ENCODE measurements at regions not wholly inside any gene's neighbourhood (a gene's known extent, or its start where the extent isn't known, plus 50 kb on each side); places are given as distances from the start of the nearest gene placed in this dataset.
"Not testable (repeated sequence)": the region's sequence is repeated elsewhere in the genome, so short reads cannot be mapped to it uniquely, and the experiment has no call there.

DNA sequence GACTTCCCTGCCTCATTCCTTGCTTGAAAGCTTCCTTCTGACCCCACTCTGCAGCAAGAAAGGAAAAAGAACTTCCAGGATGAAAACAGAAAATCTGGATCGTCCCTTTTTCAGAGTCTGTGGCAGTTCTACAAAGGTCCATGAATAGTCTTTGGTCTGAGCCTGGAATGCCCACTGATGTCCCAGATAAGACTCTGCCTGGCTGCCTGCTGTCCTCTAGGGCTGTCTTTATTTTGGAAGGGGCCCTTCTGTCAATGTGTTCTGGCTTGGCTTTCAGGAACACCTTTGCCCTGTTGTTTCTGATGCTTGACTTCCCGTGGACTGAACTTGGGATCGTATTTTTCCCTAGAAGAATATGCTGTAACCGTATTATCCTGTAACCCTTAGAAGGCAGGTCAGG, 114.7 kb upstream of the LNX1 start:
- Histone ChIP-seq H3K9me3 (no peaks in the 10 kb centered on the region), H3K4me1 (peaks cover 38% of the 10 kb centered on the region), H3K27me3 (ENCODE audit: low read depth) (no peaks in the 10 kb centered on the region), H3K4me3 (no peak overlapping the region), H3K36me3 (no peaks in the 10 kb centered on the region), H3K27ac (no peak overlapping the region)
- DNase-seq (no peak), ATAC-seq (no peak)
- TF ChIP-seq, protein P1, sequence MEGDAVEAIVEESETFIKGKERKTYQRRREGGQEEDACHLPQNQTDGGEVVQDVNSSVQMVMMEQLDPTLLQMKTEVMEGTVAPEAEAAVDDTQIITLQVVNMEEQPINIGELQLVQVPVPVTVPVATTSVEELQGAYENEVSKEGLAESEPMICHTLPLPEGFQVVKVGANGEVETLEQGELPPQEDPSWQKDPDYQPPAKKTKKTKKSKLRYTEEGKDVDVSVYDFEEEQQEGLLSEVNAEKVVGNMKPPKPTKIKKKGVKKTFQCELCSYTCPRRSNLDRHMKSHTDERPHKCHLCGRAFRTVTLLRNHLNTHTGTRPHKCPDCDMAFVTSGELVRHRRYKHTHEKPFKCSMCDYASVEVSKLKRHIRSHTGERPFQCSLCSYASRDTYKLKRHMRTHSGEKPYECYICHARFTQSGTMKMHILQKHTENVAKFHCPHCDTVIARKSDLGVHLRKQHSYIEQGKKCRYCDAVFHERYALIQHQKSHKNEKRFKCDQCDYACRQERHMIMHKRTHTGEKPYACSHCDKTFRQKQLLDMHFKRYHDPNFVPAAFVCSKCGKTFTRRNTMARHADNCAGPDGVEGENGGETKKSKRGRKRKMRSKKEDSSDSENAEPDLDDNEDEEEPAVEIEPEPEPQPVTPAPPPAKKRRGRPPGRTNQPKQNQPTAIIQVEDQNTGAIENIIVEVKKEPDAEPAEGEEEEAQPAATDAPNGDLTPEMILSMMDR (IDR thresholded peaks at IDR 0.05), result no peak
- intact Hi-C loops (cut with DNase I), result no loop called here

DNA sequence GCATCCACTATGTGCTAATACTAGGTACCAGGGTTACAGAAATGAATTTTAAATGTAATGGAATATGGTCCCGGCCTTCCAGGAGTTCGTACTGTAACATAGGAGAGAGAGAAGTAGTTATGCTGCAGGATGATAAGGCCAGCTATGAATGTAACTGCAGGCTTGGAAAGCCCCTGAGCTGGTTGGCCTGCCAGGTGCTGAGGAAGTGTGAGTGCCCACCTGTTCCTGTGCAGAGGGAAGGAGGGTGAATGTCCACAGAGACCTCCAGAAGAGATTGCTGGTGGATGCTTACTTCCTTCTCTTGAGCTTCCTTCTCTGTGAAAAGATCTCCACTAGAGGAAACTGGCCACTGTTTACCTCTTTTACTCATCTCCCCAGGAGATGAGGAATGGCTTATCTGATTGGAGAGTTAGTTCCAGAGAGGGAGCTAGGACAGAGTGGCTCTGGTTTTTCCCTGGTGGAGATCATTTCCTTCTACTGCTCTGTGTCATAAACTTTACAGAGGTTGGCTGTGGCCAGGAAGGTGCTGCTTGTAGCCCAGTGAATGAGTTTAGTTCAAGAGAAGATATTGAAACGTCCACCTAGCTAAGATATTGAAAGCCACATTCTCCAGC, 114.0 kb upstream of the LNX1 start:
- no peak for ATAC-seq
- no peak overlapping the region for H3K27ac ChIP-seq

DNA sequence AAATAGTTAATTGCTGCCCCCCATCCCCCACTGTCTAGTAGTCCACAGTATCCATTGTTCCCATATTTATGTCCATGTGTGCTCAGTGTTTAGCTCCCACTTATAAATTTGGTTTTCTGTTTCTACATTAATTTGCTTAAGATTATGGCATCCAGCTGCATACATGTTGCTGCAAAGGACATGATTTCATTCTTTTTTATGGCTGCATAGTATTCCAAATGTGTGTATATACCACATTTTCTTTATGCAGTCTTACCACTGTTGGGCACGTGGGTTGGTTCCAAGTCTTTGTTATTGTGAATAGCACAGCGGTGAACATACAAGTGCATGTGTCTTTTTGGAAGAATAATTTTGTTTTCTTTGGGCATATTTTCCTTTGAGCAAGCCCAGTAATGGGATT, 113.0 kb upstream of the LNX1 start:
- TF ChIP-seq, protein P1 (IDR thresholded peaks at IDR 0.05), result no peak
- H3K4me3 ChIP-seq, result no peak overlapping the region
- H3K27ac ChIP-seq, result no peak overlapping the region
- H3K9me3 ChIP-seq, result no peaks in the 10 kb centered on the region
- ATAC-seq (no peak), DNase-seq (no peak)
- intact Hi-C loops (cut with DNase I), result no loop called here
- H3K36me3 ChIP-seq, result no peaks in the 10 kb centered on the region
- H3K4me1 ChIP-seq, result peaks cover 38% of the 10 kb centered on the region
- H3K27me3 ChIP-seq (ENCODE audit: low read depth), result no peaks in the 10 kb centered on the region

More for the DNA sequence above, 114.0 kb upstream of the LNX1 start:
- Histone ChIP-seq H3K27me3 (ENCODE audit: low read depth) (no peaks in the 10 kb centered on the region), H3K4me3 (no peak overlapping the region), H3K4me1 (peaks cover 38% of the 10 kb centered on the region), H3K36me3 (no peaks in the 10 kb centered on the region), H3K9me3 (no peaks in the 10 kb centered on the region)
- TF ChIP-seq, protein P1 (IDR thresholded peaks at IDR 0.05), result no peak
- no peak for DNase-seq
- intact Hi-C loops (cut with DNase I), result no loop called here

DNA sequence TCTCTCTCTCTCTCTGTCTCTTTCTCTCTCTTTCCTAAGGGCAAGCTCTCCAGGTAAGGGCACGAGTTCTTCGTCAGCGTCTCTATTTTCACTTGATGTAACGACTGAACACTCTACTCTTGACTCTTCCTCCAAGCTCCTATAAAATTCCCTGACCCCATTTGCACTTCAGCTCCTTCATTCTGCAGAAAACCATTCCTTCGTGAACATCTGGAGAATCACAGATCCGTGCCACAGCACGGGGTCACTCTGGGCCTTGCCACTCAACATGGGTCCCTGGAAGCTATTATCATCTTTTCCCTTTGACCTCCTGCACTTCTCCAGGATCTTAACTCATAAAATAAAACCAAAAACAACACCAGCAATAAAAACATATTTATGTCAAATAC, 112.0 kb upstream of the LNX1 start:
- ATAC-seq, result no peak
- peak overlapping the region; percentile 36 for H3K4me3 ChIP-seq
- H3K36me3 ChIP-seq, result no peaks in the 10 kb centered on the region
- no peak for DNase-seq
- TF ChIP-seq, protein P1 (IDR thresholded peaks at IDR 0.05), result no peak
- no peaks in the 10 kb centered on the region for H3K27me3 ChIP-seq (ENCODE audit: low read depth)
- H3K27ac ChIP-seq, result peak overlapping the region; percentile 77
- H3K9me3 ChIP-seq, result no peaks in the 10 kb centered on the region
- intact Hi-C loops (cut with DNase I), result no loop called here
- H3K4me1 ChIP-seq, result peaks cover 38% of the 10 kb centered on the region

DNA sequence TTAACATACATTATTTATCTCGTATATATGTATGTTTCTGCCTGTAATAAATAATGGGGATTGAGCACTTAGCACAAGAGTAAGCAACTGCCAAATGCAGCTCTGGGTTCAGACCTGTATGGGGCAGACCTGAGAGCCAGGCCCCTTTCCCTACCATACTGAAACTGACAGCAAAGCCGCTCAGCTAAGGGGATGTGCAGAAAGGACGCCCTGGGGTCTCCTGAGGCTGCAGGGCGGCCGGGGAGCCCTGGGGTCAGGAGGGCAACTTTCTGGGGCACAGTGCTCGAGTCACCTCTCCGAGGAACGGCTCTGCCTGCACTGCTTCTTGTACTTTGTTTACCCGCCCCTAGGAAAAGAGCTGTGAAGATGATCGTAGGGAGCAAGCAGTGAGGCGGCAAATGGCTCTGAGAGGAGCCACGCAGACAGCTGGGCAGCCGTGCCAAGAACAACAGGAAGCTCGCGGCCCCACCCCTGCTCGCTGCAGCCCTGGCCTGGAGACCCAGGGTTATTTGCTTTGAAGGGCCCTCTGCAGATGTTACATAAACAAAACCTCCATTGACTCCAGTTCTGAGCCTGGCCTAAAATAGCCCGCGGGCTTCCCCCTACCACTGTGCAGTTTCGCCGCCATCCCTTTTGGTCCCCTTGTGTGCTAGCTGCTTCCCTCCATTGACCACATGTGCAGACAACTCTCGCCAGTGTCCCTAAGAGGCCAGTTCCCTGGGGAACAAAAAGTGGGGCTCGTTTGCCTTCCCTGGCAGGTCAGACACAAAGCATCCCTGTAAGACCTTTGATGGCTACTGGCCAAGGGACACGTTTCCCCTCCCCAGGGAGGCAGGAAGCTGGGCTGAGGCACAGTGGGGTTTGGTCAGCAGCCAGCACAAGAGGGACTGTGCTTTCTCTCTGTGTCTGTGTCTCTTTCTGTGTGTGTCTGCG, 111.3 kb upstream of the LNX1 start:
- intact Hi-C loops (cut with DNase I), result no loop called here
- DNase-seq, result peak; percentile 77
- Histone ChIP-seq H3K36me3 (no peaks in the 10 kb centered on the region), H3K4me1 (peaks cover 38% of the 10 kb centered on the region), H3K27ac (peak overlapping the region; percentile 77), H3K9me3 (no peaks in the 10 kb centered on the region), H3K4me3 (peak overlapping the region; percentile 36), H3K27me3 (ENCODE audit: low read depth) (no peaks in the 10 kb centered on the region)
- TF ChIP-seq, protein P1 (IDR thresholded peaks at IDR 0.05), result no peak
- ATAC-seq, result peak; percentile 88 to 90

DNA sequence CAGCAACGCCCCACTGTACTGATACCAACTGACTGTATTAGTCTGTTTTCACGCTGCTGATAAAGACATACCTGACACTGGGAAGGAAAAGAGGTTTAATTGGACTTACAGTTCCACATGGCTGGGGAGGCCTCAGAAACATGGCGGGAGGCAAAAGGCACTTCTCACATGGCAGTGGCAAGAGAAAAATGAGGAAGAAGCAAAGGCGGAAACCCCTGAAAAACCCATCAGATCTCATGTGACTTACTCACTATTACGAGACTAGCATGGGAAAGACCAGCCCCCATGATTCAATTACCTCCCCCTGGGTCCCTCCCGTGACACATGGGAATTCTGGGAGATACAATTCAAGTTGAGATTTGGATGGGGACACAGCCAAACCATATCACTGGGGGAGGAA, 110.0 kb upstream of the LNX1 start:
- H3K9me3 ChIP-seq; H3K36me3 ChIP-seq; ATAC-seq; H3K27me3 ChIP-seq (ENCODE audit: low read depth); H3K27ac ChIP-seq; intact Hi-C loops (cut with DNase I); H3K4me3 ChIP-seq; DNase-seq: not testable (repeated sequence)
- peaks cover 34% of the 10 kb centered on the region for H3K4me1 ChIP-seq

DNA sequence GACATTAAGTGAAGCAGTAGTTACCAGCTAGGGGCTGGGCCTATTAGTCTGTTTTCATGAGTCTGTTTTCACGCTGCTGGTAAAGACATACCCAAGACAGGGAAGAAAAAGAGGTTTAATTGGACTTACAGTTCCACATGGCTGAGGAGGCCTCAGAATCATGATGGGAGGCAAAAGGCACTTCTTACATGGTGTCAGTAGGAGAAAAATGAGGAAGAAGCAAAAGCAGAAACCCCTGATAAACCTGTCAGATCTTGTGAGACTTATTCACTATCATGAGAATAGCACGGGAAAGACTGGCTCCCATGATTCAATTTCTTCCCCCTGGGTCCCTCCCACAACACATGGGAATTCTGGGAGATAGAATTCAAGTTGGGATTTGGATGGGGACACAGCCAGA, 108.0 kb upstream of the LNX1 start:
- H3K4me1 ChIP-seq, result peaks cover 19% of the 10 kb centered on the region
- H3K4me3 ChIP-seq; H3K36me3 ChIP-seq; H3K27me3 ChIP-seq (ENCODE audit: low read depth); H3K9me3 ChIP-seq; DNase-seq; intact Hi-C loops (cut with DNase I); H3K27ac ChIP-seq; ATAC-seq: not testable (repeated sequence)
